IMR-90 (cell line): ENCODE measurements at regions not wholly inside any gene's neighbourhood (a gene's known extent, or its start where the extent isn't known, plus 50 kb on each side); places are given as distances from the start of the nearest gene placed in this dataset.

Experiments used
- ATAC-seq: fragments of 200-7000 bp; cut with Tn5 transposase; 2 replicates; pipeline ENCODE4 v1.9.1; 2020; ENCODE audit warnings: low read depth, mild to moderate bottlenecking, moderate library complexity
- BruUV-seq: library from RNA; stranded (reverse); fragments of 400-500 nt; replicated peaks from 2 replicates; lab custom pipeline; 2021; lab: Mats Ljungman, UMichigan
- CTCF ChIA-PET: fragments of 300-600 bp; formaldehyde crosslinking; extraction: SDS; loops from one replicate; lab custom pipeline; 2021; ENCODE audit warnings: antibody characterized with exemption; lab: Yijun Ruan, JAX
- POLR2A ChIA-PET: fragments of 300-600 bp; sonication (Branson Sonifier 250); formaldehyde crosslinking; loops from one replicate; lab custom pipeline; 2022; ENCODE audit warnings: antibody characterized with exemption; ENCODE audit not compliant: unreplicated experiment; lab: Charles Lee
- DNase-seq: peaks from one replicate; pipeline ENCODE4 v3.0.0; 2013
- H2AFZ ChIP-seq: replicated peaks from 2 replicates; pipeline ENCODE3; 2013; ENCODE audit warnings: low read length, mild to moderate bottlenecking; ENCODE audit not compliant: poor library complexity
- H2AK5ac ChIP-seq: 2 replicates; pipeline ENCODE4 v1.6.1; 2013; ENCODE audit warnings: low read depth, low read length, inconsistent platforms
- H2AK9ac ChIP-seq: replicated peaks from 2 replicates; pipeline ENCODE3; 2013; ENCODE audit warnings: mild to moderate bottlenecking, low read depth, low read length, moderate library complexity; ENCODE audit not compliant: poor library complexity
- H2BK120ac ChIP-seq: 2 replicates; pipeline ENCODE4 v1.6.1; 2013; ENCODE audit warnings: low read depth, low read length, inconsistent platforms
- H2BK15ac ChIP-seq: 3 replicates; pipeline ENCODE4 v1.6.1; 2013; ENCODE audit warnings: low read depth, low read length, inconsistent platforms
- H2BK20ac ChIP-seq: 2 replicates; pipeline ENCODE4 v1.6.1; 2013; ENCODE audit warnings: low read depth, mild to moderate bottlenecking, inconsistent platforms, low read length, moderate library complexity
- H2BK5ac ChIP-seq: 2 replicates; pipeline ENCODE4 v1.6.1; 2013; ENCODE audit warnings: mild to moderate bottlenecking, low read depth, low read length, inconsistent platforms; ENCODE audit not compliant: poor library complexity, severe bottlenecking
- H3K14ac ChIP-seq: replicated peaks from 2 replicates; pipeline ENCODE4 v1.6.1; 2013; ENCODE audit warnings: low read depth, low read length, inconsistent platforms
- H3K18ac ChIP-seq: 2 replicates; pipeline ENCODE4 v1.6.1; 2013; ENCODE audit warnings: low read depth, low read length, control low read depth
- H3K23ac ChIP-seq: 2 replicates; pipeline ENCODE4 v1.6.1; 2013; ENCODE audit warnings: low read depth, low read length, inconsistent platforms
- H3K27ac ChIP-seq: 2 replicates; pipeline ENCODE4 v1.5.1; 2013; ENCODE audit warnings: mild to moderate bottlenecking, control low read depth, low read length; ENCODE audit not compliant: insufficient read depth
- H3K27me3 ChIP-seq: 2 replicates; pipeline ENCODE4 v1.6.1; 2013; ENCODE audit warnings: low read length; ENCODE audit not compliant: control insufficient read depth, insufficient read depth
- H3K36me3 ChIP-seq: 2 replicates; pipeline ENCODE4 v1.6.1; 2013; ENCODE audit warnings: low read length, mixed read lengths; ENCODE audit not compliant: control insufficient read depth, insufficient read depth
- H3K4ac ChIP-seq: 2 replicates; pipeline ENCODE4 v1.6.1; 2013; ENCODE audit warnings: low read depth, low read length, inconsistent platforms
- H3K4me1 ChIP-seq: 2 replicates; pipeline ENCODE4 v1.6.1; 2013; ENCODE audit warnings: low read length, mixed read lengths; ENCODE audit not compliant: control insufficient read depth, insufficient read depth
- H3K4me2 ChIP-seq: 2 replicates; pipeline ENCODE4 v1.6.1; 2013; ENCODE audit warnings: low read depth, mild to moderate bottlenecking, control low read depth, low read length, moderate library complexity
- H3K4me3 ChIP-seq: 2 replicates; pipeline ENCODE4 v1.5.1; 2013; ENCODE audit warnings: low read depth, mild to moderate bottlenecking, control low read depth, low read length, moderate library complexity; ENCODE audit not compliant: insufficient read depth
- H3K56ac ChIP-seq: 2 replicates; pipeline ENCODE4 v1.6.1; 2013; ENCODE audit warnings: low read length, inconsistent platforms; ENCODE audit not compliant: insufficient read depth; ENCODE audit errors: extremely low read depth
- H3K79me1 ChIP-seq, 2 experiments: 2 replicates each; pipeline ENCODE4 v1.6.1; 2013; ENCODE audit warnings: low read length in 2 of 2, inconsistent platforms in 1 of 2, low read depth in 1 of 2
- H3K9ac ChIP-seq: 2 replicates; pipeline ENCODE4 v1.6.1; 2013; ENCODE audit warnings: low read depth, low read length, control low read depth
- H3K9me1 ChIP-seq: 2 replicates; pipeline ENCODE4 v1.6.1; 2013; ENCODE audit warnings: low read length, inconsistent platforms; ENCODE audit not compliant: insufficient read depth
- H3K9me3 ChIP-seq: 2 replicates; pipeline ENCODE4 v1.6.1; 2013; ENCODE audit warnings: low read length; ENCODE audit not compliant: control insufficient read depth, insufficient read depth
- H4K20me1 ChIP-seq: 2 replicates; pipeline ENCODE4 v1.6.1; 2013; ENCODE audit warnings: low read length, inconsistent platforms; ENCODE audit not compliant: insufficient read depth
- H4K5ac ChIP-seq: 2 replicates; pipeline ENCODE4 v1.6.1; 2013; ENCODE audit warnings: mild to moderate bottlenecking, low read depth, low read length, control low read depth
- H4K8ac ChIP-seq, 2 experiments: 2 replicates each; pipeline ENCODE4 v1.6.1; 2013; ENCODE audit warnings: low read depth in 2 of 2, low read length in 2 of 2, control low read depth in 1 of 2, inconsistent platforms in 1 of 2
- H4K91ac ChIP-seq: 2 replicates; pipeline ENCODE4 v1.6.1; 2013; ENCODE audit warnings: low read depth, low read length, inconsistent platforms; ENCODE audit not compliant: insufficient read depth
- BHLHE40 ChIP-seq: fragments of 150-350 bp; IDR thresholded peaks from 2 replicates; pipeline ENCODE4 v1.6.1; 2016; ENCODE audit warnings: mild to moderate bottlenecking, low read depth, low read length
- MAFK ChIP-seq: IDR thresholded peaks from 2 replicates; pipeline ENCODE4 v1.6.1; 2012; ENCODE audit warnings: low read depth, low read length, improper control_type of control experiment
- POLR2A ChIP-seq: IDR thresholded peaks from 2 replicates; pipeline ENCODE4 v1.6.1; 2012; ENCODE audit warnings: mild to moderate bottlenecking, low read depth, low read length
- RAD21 ChIP-seq: IDR thresholded peaks from 2 replicates; pipeline ENCODE4 v1.6.1; 2012; ENCODE audit warnings: low read length, improper control_type of control experiment
- SMC3 ChIP-seq: fragments of 150-350 bp; IDR thresholded peaks from 2 replicates; pipeline ENCODE4 v1.6.1; 2016; ENCODE audit warnings: low read depth, mild to moderate bottlenecking, antibody characterized with exemption, low read length, moderate library complexity
- WGBS, 2 experiments: methylation state at CpG; one replicate each; pipeline versions ENCODE4 v1.1.5 to v1.1.7; 2013; ENCODE audit warnings: missing lambda C conversion rate in 2 of 2; ENCODE audit not compliant: insufficient read length in 1 of 2; ENCODE audit errors: extremely low coverage in 2 of 2; 5-methylcytosine and 5-hydroxymethylcytosine counted together
- dilution Hi-C: fragments of 300-500 bp; cut with HindIII; formaldehyde crosslinking; loops from one replicate; pipeline ENCODE4 v1.14.3; 2018; ENCODE audit warnings: low sequenced_read_pairs; ENCODE audit not compliant: unreplicated experiment
- in situ Hi-C: fragments of 300-500 bp; cut with MboI; formaldehyde crosslinking; loops from 3 replicates; pipeline ENCODE4 v1.14.3; 2019; ENCODE audit warnings: low sequenced_read_pairs, inconsistent platforms, mixed read lengths
- intact Hi-C: fragments of 100-400 bp; cut with micrococcal nuclease; formaldehyde crosslinking; loops from 2 replicates; pipeline ENCODE4 v1.10.0; 2022

DNA sequence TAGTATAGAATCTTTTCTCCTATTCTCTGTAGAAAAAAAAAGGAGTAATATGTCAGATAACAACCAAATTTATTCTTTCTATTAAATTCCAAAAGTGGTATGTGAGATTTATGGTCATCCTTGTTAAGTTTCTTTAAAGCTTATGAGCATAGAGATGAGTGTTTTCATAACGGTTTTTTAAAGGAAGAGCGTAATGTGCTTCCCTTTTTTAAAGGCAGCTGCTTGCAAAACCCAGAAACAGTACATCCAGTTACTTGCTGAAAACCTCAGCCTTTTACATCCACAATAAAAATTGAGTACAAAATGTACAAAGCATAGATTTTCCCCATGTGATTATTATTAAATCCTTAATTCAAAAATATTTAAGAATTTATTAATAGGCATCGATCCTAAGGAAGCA, 53.6 kb upstream of the CD163 start:
- no peak for DNase-seq
- BruUV-seq: no TSS peak
- H3K4me3 ChIP-seq: no peak overlapping the region
- no peak overlapping the region for H3K4me2 ChIP-seq
- POLR2A ChIA-PET: no interaction called here
- no peak overlapping the region for H3K9ac ChIP-seq
- no peaks in the 10 kb centered on the region for H3K79me1 ChIP-seq
- no peak for TF ChIP-seq MAFK
- TF ChIP-seq SMC3: no peak
- no peak for TF ChIP-seq POLR2A
- no peak for TF ChIP-seq BHLHE40
- no peak for TF ChIP-seq RAD21
- ATAC-seq: no peak
- no peak overlapping the region for H3K18ac ChIP-seq
- H3K9me3 ChIP-seq: no peaks in the 10 kb centered on the region
- H2BK5ac ChIP-seq: no peak overlapping the region
- H2AFZ ChIP-seq: no peak overlapping the region
- in situ Hi-C loops: no loop called here
- no peak overlapping the region for H2BK15ac ChIP-seq
- no peak overlapping the region for H3K23ac ChIP-seq
- H3K36me3 ChIP-seq: no peaks in the 10 kb centered on the region
- H3K27me3 ChIP-seq: no peaks in the 10 kb centered on the region
- no peaks in the 10 kb centered on the region for H3K4me1 ChIP-seq
- no peak overlapping the region for H3K56ac ChIP-seq
- CTCF ChIA-PET: no interaction called here
- no peak overlapping the region for H2BK20ac ChIP-seq
- H3K9me1 ChIP-seq: no peaks in the 10 kb centered on the region
- no peak overlapping the region for H3K4ac ChIP-seq
- no peak overlapping the region for H2AK9ac ChIP-seq
- no peak overlapping the region for H3K14ac ChIP-seq
- no peaks in the 10 kb centered on the region for H4K20me1 ChIP-seq
- no peak overlapping the region for H4K8ac ChIP-seq
- intact Hi-C loops: no loop called here
- WGBS, 2 experiments: no CpG with 5 or more reads among the region's 3 CpGs
- dilution Hi-C loops: no loop called here
- no peak overlapping the region for H4K91ac ChIP-seq
- H2AK5ac ChIP-seq: no peak overlapping the region
- H4K5ac ChIP-seq: no peak overlapping the region
- no peak overlapping the region for H2BK120ac ChIP-seq
- no peak overlapping the region for H3K27ac ChIP-seq
